Tibial nerve (tissue), 3 donors: ENCODE measurements at regions not wholly inside any gene's neighbourhood (a gene's known extent, or its start where the extent isn't known, plus 50 kb on each side); places are given as distances from the start of the nearest gene placed in this dataset.

Source experiments
- CTCF ChIP-seq, 5 experiments: fragments of 200-600 bp in 3 of 5; fragments of 450-650 bp in 2 of 5; sonication (generic) in 3 of 5; IDR thresholded peaks; one replicate each; pipeline ENCODE4 v1.5.1; 2016 to 2019; ENCODE audit warnings: antibody characterized with exemption in 5 of 5, mild to moderate bottlenecking in 3 of 5, moderate library complexity in 2 of 5
- POLR2A ChIP-seq, 2 donors: fragments of 450-650 bp; IDR thresholded peaks; one replicate each; pipeline ENCODE4 v1.6.1; 2017; ENCODE audit warnings: antibody characterized with exemption in 2 of 2, mild to moderate bottlenecking in 2 of 2, moderate library complexity in 2 of 2

GRCh38 chr5:162683284-162683683 is 615.7 kb downstream of the GABRG2 start:
- TF ChIP-seq CTCF (IDR thresholded peaks at IDR 0.05) (no peak), POLR2A (IDR thresholded peaks at IDR 0.05) (no peak)
